Esophagus squamous epithelium (tissue), 5 donors: ENCODE measurements at regions not wholly inside any gene's neighbourhood (a gene's known extent, or its start where the extent isn't known, plus 50 kb on each side); places are given as distances from the start of the nearest gene placed in this dataset.

Experiments used
- DNase-seq: peaks from one replicate; lab custom pipeline; 2025; lab: John Stamatoyannopoulos, UW
- H3K27ac ChIP-seq, 4 donors: fragments of 200-600 bp; sonication (generic); one replicate each; pipeline ENCODE4 v1.5.1; 2016 to 2019; ENCODE audit warnings: mild to moderate bottlenecking in 1 of 4
- H3K27me3 ChIP-seq, 4 donors: fragments of 200-600 bp; sonication (generic); 1 replicate in 3 of 4; 2 replicates in 1 of 4; pipeline versions ENCODE4 v1.5.1 to v1.6.0; 2017 to 2021; ENCODE audit warnings: antibody characterized with exemption in 1 of 4
- H3K36me3 ChIP-seq, 3 donors: fragments of 200-600 bp; sonication (generic); one replicate each; pipeline ENCODE4 v1.5.1; 2016 to 2019
- H3K4me1 ChIP-seq, 3 donors: fragments of 200-600 bp; sonication (generic); one replicate each; pipeline ENCODE4 v1.5.1; 2017 to 2019
- H3K4me3 ChIP-seq, 4 donors: fragments of 200-600 bp; sonication (generic); 1 replicate in 3 of 4; 2 replicates in 1 of 4; pipeline ENCODE4 v1.5.1; 2016 to 2019; ENCODE audit warnings: mild to moderate bottlenecking in 2 of 4, moderate library complexity in 1 of 4
- H3K9me3 ChIP-seq, 3 donors: fragments of 200-600 bp; sonication (generic); one replicate each; pipeline ENCODE4 v1.5.1; 2016 to 2019
- CTCF ChIP-seq, 6 experiments: fragments of 450-650 bp in 4 of 6; fragments of 200-600 bp in 2 of 6; sonication (generic) in 2 of 6; IDR thresholded peaks; one replicate each; pipeline ENCODE4 v1.5.1; 2016 to 2019; ENCODE audit warnings: antibody characterized with exemption in 6 of 6, mild to moderate bottlenecking in 4 of 6, moderate library complexity in 4 of 6
- POLR2A ChIP-seq, 4 donors: fragments of 450-650 bp; IDR thresholded peaks; one replicate each; pipeline ENCODE4 v1.6.1; 2017; ENCODE audit warnings: antibody characterized with exemption in 4 of 4, mild to moderate bottlenecking in 4 of 4, moderate library complexity in 3 of 4
- WGBS, 2 donors: methylation state at CpG; one replicate each; pipeline ENCODE4 v1.1.5; 2018; 5-methylcytosine and 5-hydroxymethylcytosine counted together
- intact Hi-C: fragments of 100-400 bp; cut with DNase I; formaldehyde crosslinking; loops from one replicate; pipeline ENCODE4 v1.15.0; 2022
- donor health status: DM: yes; HTN: yes; CAD: no.

DNA sequence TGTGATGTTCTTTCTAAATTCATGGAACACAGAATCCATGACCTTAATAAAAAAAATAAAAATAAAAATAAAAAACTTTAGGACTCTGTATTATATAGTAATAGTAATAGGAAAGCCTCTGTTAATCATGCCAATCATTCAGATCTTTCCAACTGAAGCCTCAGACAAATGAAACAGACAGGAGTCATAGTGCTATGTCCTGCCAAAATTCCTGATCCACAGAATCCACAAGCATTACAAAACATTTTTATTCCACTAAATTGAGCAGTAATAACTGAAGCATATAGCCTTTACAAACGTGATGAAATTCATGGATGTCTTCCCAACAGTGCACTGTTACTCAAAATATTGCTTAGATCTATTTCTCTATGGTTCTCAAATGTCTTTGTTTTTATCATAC, 820.6 kb upstream of the PCDH9 start:
- 21 to 36% methylated on average over 1 of the region's 1 CpG for WGBS, 2 donors
- no peak overlapping the region for H3K27ac ChIP-seq

DNA sequence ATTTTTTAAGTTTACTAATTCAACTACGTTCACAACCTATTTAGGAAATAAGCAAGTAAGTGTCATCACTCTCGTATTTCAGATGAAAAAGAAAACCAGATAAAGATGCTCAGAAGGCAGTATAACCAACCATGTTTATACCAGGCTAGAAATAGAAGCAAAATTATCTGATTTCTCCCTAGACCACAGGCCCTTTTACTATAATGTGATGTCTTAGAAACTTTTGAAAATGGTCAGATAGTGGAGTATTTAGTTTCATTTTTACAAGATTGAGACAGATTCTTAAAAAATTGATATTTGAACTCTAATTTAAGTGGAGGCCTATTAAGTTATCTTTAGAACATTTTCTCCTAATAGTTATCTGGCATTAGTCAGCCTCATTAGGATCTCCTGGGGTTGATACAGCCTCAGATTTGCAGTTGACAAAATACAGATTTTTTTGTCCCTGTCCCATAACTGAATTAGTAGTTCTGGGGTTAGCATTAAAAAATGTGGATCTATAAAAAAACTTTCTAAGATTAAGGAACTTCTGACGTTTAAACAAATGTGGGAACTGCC, 818.7 kb upstream of the PCDH9 start:
- H3K36me3 ChIP-seq, result no peaks in the 10 kb centered on the region
- no peak overlapping the region for H3K4me3 ChIP-seq
- TF ChIP-seq POLR2A (IDR thresholded peaks at IDR 0.05) (no peak), CTCF (IDR thresholded peaks at IDR 0.05) (no peak)
- H3K27ac ChIP-seq, result no peak overlapping the region
- WGBS, 2 donors, result 51 to 52% methylated on average over 3 of the region's 3 CpGs
- no peaks in the 10 kb centered on the region for H3K4me1 ChIP-seq
- DNase-seq, result no peak
- H3K27me3 ChIP-seq, result no peaks in the 10 kb centered on the region
- intact Hi-C loops, result no loop called here
- peaks cover 0 to 4% (median 0%) of the 10 kb centered on the region in 3 donors for H3K9me3 ChIP-seq

More for the DNA sequence above, 820.6 kb upstream of the PCDH9 start:
- H3K27me3 ChIP-seq, result no peaks in the 10 kb centered on the region
- no peak for TF ChIP-seq POLR2A (IDR thresholded peaks at IDR 0.05)
- TF ChIP-seq CTCF (IDR thresholded peaks at IDR 0.05), result no peak
- H3K4me3 ChIP-seq, result no peak overlapping the region
- no peaks in the 10 kb centered on the region for H3K9me3 ChIP-seq
- no peaks in the 10 kb centered on the region for H3K36me3 ChIP-seq
- H3K4me1 ChIP-seq, result no peaks in the 10 kb centered on the region
- DNase-seq, result no peak
- intact Hi-C loops, result no loop called here

DNA sequence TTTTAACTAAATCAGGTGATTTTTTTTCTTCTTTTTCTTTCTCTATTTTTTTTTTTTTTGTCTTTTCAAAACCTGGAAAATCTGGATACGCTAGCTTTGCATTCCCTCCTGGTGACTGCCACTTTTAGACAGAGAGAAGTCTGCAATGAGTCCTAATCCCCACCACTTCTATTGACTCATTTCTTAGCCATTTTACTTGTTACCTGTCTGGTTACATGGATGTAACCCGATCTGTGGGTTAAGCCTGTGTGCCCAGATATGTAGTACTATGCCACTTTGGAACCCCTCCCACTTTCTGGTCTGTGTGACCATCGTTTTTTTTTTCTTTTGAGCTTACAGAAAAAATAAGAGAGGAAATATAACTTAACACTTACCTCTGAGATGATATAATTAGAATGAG, 817.8 kb upstream of the PCDH9 start:
- 33 to 42% methylated on average over 3 of the region's 3 CpGs for WGBS, 2 donors
- H3K4me1 ChIP-seq, result no peaks in the 10 kb centered on the region

GRCh38 chr13:68046903-68047302, 816.8 kb upstream of the PCDH9 start:
- TF ChIP-seq POLR2A (IDR thresholded peaks at IDR 0.05) (no peak), CTCF (IDR thresholded peaks at IDR 0.05) (no peak)
- Histone ChIP-seq H3K4me3 (no peak overlapping the region), H3K36me3 (no peaks in the 10 kb centered on the region), H3K9me3 (peaks cover 0 to 4% (median 0%) of the 10 kb centered on the region in 3 donors), H3K27me3 (no peaks in the 10 kb centered on the region), H3K4me1 (no peaks in the 10 kb centered on the region), H3K27ac (no peak overlapping the region)
- intact Hi-C loops, result no loop called here
- no peak for DNase-seq
- WGBS, 2 donors, result 68 to 71% methylated on average over 2 of the region's 2 CpGs

More for the DNA sequence above, 817.8 kb upstream of the PCDH9 start:
- Histone ChIP-seq H3K9me3 (peaks cover 0 to 4% (median 0%) of the 10 kb centered on the region in 3 donors), H3K4me3 (no peak overlapping the region), H3K27ac (no peak overlapping the region), H3K27me3 (no peaks in the 10 kb centered on the region), H3K36me3 (no peaks in the 10 kb centered on the region)
- no peak for DNase-seq
- intact Hi-C loops, result no loop called here
- no peak for TF ChIP-seq POLR2A (IDR thresholded peaks at IDR 0.05)
- TF ChIP-seq CTCF (IDR thresholded peaks at IDR 0.05), result no peak

DNA sequence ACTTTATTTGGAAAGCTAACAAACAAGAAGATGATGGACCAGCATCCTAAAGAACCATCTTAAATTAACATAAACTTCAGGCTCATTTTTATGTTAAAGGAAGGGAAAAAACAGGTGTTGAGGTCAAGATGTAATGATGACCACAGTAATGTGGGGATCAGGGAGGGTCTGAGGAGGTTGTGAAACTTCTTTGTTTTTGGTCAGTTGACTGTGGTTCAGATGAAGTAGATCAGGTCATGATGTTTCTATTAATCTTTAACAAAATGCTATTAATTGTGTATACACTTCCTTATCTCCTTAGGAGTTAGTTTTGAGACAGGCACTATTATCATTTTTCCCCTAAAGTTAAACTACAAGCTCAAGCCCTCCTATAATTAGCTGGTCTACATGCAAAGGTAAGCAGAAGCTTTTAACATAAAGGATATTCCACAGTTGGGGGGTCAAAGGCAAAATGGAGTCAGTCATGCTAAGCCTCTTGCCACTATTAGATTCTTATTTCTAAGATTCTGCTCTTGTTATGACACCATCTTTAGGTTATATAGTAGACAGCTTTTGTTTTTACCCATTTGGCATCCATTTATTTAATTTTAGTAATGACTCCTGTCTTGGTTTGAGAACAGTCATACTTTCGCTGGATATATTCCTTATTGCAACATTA, 800.1 kb upstream of the PCDH9 start:
- Histone ChIP-seq H3K27ac (no peak overlapping the region), H3K9me3 (no peaks in the 10 kb centered on the region), H3K36me3 (no peaks in the 10 kb centered on the region), H3K27me3 (no peaks in the 10 kb centered on the region), H3K4me1 (no peaks in the 10 kb centered on the region), H3K4me3 (no peak overlapping the region)
- intact Hi-C loops, result no loop called here
- DNase-seq, result no peak
- WGBS, 2 donors, result 68 to 78% methylated on average over 1 of the region's 1 CpG
- no peak for TF ChIP-seq CTCF (IDR thresholded peaks at IDR 0.05)
- TF ChIP-seq POLR2A (IDR thresholded peaks at IDR 0.05), result no peak
